ENCODE measurements at regions not wholly inside any gene's neighbourhood (a gene's known extent, or its start where the extent isn't known, plus 50 kb on each side); places are given as distances from the start of the nearest gene placed in this dataset.

DNA sequence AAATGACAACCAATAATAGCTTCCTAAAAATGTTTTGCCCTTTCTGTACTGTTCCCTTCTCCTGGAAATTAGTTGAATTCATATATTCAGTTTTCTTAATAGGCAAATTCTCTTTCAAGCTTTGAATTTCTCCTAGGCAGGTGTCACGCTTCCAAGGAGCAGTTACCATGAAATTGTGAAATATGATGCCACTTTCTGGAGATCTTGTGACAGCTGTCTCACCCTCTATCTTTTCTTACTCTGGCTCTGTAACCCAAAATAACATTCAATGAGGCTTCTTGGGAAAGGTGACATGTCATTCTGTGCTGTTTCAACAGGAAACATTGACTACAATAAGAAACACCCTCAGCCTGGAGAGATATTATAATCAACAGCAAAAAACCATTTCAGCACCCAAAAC lies 80.3 kb upstream of the MRI1 start:
- TF ChIP-seq, protein P1, sequence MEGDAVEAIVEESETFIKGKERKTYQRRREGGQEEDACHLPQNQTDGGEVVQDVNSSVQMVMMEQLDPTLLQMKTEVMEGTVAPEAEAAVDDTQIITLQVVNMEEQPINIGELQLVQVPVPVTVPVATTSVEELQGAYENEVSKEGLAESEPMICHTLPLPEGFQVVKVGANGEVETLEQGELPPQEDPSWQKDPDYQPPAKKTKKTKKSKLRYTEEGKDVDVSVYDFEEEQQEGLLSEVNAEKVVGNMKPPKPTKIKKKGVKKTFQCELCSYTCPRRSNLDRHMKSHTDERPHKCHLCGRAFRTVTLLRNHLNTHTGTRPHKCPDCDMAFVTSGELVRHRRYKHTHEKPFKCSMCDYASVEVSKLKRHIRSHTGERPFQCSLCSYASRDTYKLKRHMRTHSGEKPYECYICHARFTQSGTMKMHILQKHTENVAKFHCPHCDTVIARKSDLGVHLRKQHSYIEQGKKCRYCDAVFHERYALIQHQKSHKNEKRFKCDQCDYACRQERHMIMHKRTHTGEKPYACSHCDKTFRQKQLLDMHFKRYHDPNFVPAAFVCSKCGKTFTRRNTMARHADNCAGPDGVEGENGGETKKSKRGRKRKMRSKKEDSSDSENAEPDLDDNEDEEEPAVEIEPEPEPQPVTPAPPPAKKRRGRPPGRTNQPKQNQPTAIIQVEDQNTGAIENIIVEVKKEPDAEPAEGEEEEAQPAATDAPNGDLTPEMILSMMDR (IDR thresholded peaks at IDR 0.05), result no peak
- no peak for TF ChIP-seq EZH2phosphoT487 (IDR thresholded peaks at IDR 0.05)
